Testis (tissue), 2 donors: ENCODE measurements at regions not wholly inside any gene's neighbourhood (a gene's known extent, or its start where the extent isn't known, plus 50 kb on each side); places are given as distances from the start of the nearest gene placed in this dataset.

Source experiments
- CTCF ChIP-seq, 3 experiments: fragments of 450-650 bp in 2 of 3; fragments of 200-600 bp in 1 of 3; sonication (generic) in 1 of 3; IDR thresholded peaks; one replicate each; pipeline ENCODE4 v1.5.1; 2016 to 2019; ENCODE audit warnings: antibody characterized with exemption in 3 of 3, mild to moderate bottlenecking in 2 of 3, moderate library complexity in 1 of 3
- POLR2A ChIP-seq: fragments of 450-650 bp; IDR thresholded peaks from one replicate; pipeline ENCODE4 v1.6.1; 2017; ENCODE audit warnings: antibody characterized with exemption, mild to moderate bottlenecking, moderate library complexity

GRCh38 chr2:51268191-51268590, 236.3 kb upstream of the NRXN1 start:
- TF ChIP-seq POLR2A (no peak), CTCF (IDR thresholded peaks at IDR 0.05) (no peak)
